GM12872 (cell line): ENCODE measurements at regions not wholly inside any gene's neighbourhood (a gene's known extent, or its start where the extent isn't known, plus 50 kb on each side); places are given as distances from the start of the nearest gene placed in this dataset.

Experiments used
- CTCF ChIP-seq: IDR thresholded peaks from 3 replicates; pipeline ENCODE4 v1.5.1; 2011; ENCODE audit warnings: low read depth, mild to moderate bottlenecking, low read length, moderate library complexity; ENCODE audit not compliant: insufficient read depth

- no peak for TF ChIP-seq CTCF
These were observed 108.7 kb downstream of the PERP start for GRCh38 chr6:137998461-137999019.

GRCh38 chr6:137999815-138000214 is 107.4 kb downstream of the PERP start:
- TF ChIP-seq CTCF = no peak

- TF ChIP-seq CTCF = no peak
These were observed 106.3 kb downstream of the PERP start for GRCh38 chr6:138000941-138001340.

- peak; percentile 86 for TF ChIP-seq CTCF
These were observed 105.4 kb downstream of the PERP start for GRCh38 chr6:138001750-138002349.

- TF ChIP-seq CTCF = peak; percentile 52; the same call in 2 of the 3 replicates
These were observed 102.6 kb downstream of the PERP start for GRCh38 chr6:138004430-138005287.

GRCh38 chr6:138005846-138006245 is 101.4 kb downstream of the PERP start:
- no peak for TF ChIP-seq CTCF

GRCh38 chr6:138007014-138007472 is 100.2 kb downstream of the PERP start:
- peak; percentile 71 for TF ChIP-seq CTCF
